ENCODE measurements at regions not wholly inside any gene's neighbourhood (a gene's known extent, or its start where the extent isn't known, plus 50 kb on each side); places are given as distances from the start of the nearest gene placed in this dataset.

GRCh38 chr11:95339086-95339901 lies 108.3 kb upstream of the SESN3 start:
- Mint-ChIP-seq H3K4me1 (no peaks in the 10 kb centered on the region), H3K9me3 (ENCODE audit: low read depth) (no peaks in the 10 kb centered on the region), H3K27ac (no peak overlapping the region), H3K36me3 (no peaks in the 10 kb centered on the region), H3K4me3 (no peak overlapping the region), H3K27me3 (peaks cover 8% of the 10 kb centered on the region)
- DNase-seq: no peak
- CTCF ChIA-PET: no interaction called here
- no peak for ATAC-seq

GRCh38 chr11:95338430-95338991 lies 107.5 kb upstream of the SESN3 start:
- no peak overlapping the region for H3K27ac Mint-ChIP-seq
- DNase-seq (no peak), ATAC-seq (peak; percentile 15)
- H3K27me3 Mint-ChIP-seq: peaks cover 7% of the 10 kb centered on the region
- H3K36me3 Mint-ChIP-seq: no peaks in the 10 kb centered on the region
- no peaks in the 10 kb centered on the region for H3K4me1 Mint-ChIP-seq
- CTCF ChIA-PET: no interaction called here
- no peak overlapping the region for H3K4me3 Mint-ChIP-seq
- H3K9me3 Mint-ChIP-seq (ENCODE audit: low read depth): no peaks in the 10 kb centered on the region

- CTCF ChIA-PET: no interaction called here
- no peak for DNase-seq
- H3K27ac Mint-ChIP-seq: no peak overlapping the region
- peak; percentile 37 for ATAC-seq
- no peaks in the 10 kb centered on the region for H3K4me1 Mint-ChIP-seq
- H3K9me3 Mint-ChIP-seq (ENCODE audit: low read depth): no peaks in the 10 kb centered on the region
- no peaks in the 10 kb centered on the region for H3K36me3 Mint-ChIP-seq
- H3K27me3 Mint-ChIP-seq: peaks cover 2% of the 10 kb centered on the region
- no peak overlapping the region for H3K4me3 Mint-ChIP-seq
Measured at GRCh38 chr11:95337972-95338429, 107.0 kb upstream of the SESN3 start.

GRCh38 chr11:95337175-95337957 lies 106.4 kb upstream of the SESN3 start:
- peak; percentile 70 for ATAC-seq
- CTCF ChIA-PET: interaction anchor here (1.0 kb wide), 1 partner anchor 197 kb away, joined by 3 read pairs; no protein-coding TSS in a partner anchor

GRCh38 chr11:95335989-95336388 lies 105.0 kb upstream of the SESN3 start:
- ATAC-seq (no peak), DNase-seq (no peak)
- Mint-ChIP-seq H3K27me3 (no peaks in the 10 kb centered on the region), H3K4me3 (no peak overlapping the region), H3K36me3 (no peaks in the 10 kb centered on the region), H3K4me1 (no peaks in the 10 kb centered on the region), H3K9me3 (ENCODE audit: low read depth) (no peaks in the 10 kb centered on the region), H3K27ac (no peak overlapping the region)
- CTCF ChIA-PET: no interaction called here

More at GRCh38 chr11:95337175-95337957, 106.4 kb upstream of the SESN3 start:
- Mint-ChIP-seq H3K27me3 (peaks cover 2% of the 10 kb centered on the region), H3K4me1 (no peaks in the 10 kb centered on the region), H3K9me3 (ENCODE audit: low read depth) (no peaks in the 10 kb centered on the region), H3K4me3 (no peak overlapping the region), H3K36me3 (no peaks in the 10 kb centered on the region), H3K27ac (no peak overlapping the region)
- DNase-seq: peak; percentile 51

GRCh38 chr11:95331161-95331560 lies 100.2 kb upstream of the SESN3 start:
- H3K9me3 Mint-ChIP-seq (ENCODE audit: low read depth): no peaks in the 10 kb centered on the region
- CTCF ChIA-PET: interaction anchor here (0.9 kb wide), 1 partner anchor 76 kb away, joined by 3 read pairs; no protein-coding TSS in a partner anchor
- H3K36me3 Mint-ChIP-seq: no peaks in the 10 kb centered on the region
- H3K27me3 Mint-ChIP-seq: peaks cover 5% of the 10 kb centered on the region
- H3K4me1 Mint-ChIP-seq: no peaks in the 10 kb centered on the region
- no peak for DNase-seq
- no peak overlapping the region for H3K27ac Mint-ChIP-seq
- H3K4me3 Mint-ChIP-seq: no peak overlapping the region
- no peak for ATAC-seq

- Mint-ChIP-seq H3K9me3 (ENCODE audit: low read depth) (no peaks in the 10 kb centered on the region), H3K27ac (no peak overlapping the region), H3K4me1 (no peaks in the 10 kb centered on the region), H3K36me3 (no peaks in the 10 kb centered on the region), H3K27me3 (peaks cover 5% of the 10 kb centered on the region), H3K4me3 (no peak overlapping the region)
- DNase-seq (no peak), ATAC-seq (no peak)
- CTCF ChIA-PET: interaction anchor here (0.6 to 0.9 kb wide), 2 partner anchors 75 to 103 kb away, joined by 3 read pairs; no protein-coding TSS in a partner anchor
Measured at GRCh38 chr11:95330302-95330701, 99.3 kb upstream of the SESN3 start.

- no peaks in the 10 kb centered on the region for H3K36me3 Mint-ChIP-seq
- H3K27me3 Mint-ChIP-seq: peaks cover 5% of the 10 kb centered on the region
- ATAC-seq (no peak), DNase-seq (no peak)
- no peaks in the 10 kb centered on the region for H3K9me3 Mint-ChIP-seq (ENCODE audit: low read depth)
- no peak overlapping the region for H3K4me3 Mint-ChIP-seq
- CTCF ChIA-PET: no interaction called here
- H3K4me1 Mint-ChIP-seq: no peaks in the 10 kb centered on the region
- H3K27ac Mint-ChIP-seq: no peak overlapping the region
Measured at GRCh38 chr11:95327273-95327948, 96.4 kb upstream of the SESN3 start.

GRCh38 chr11:95325777-95326258 lies 94.8 kb upstream of the SESN3 start:
- no peaks in the 10 kb centered on the region for H3K4me1 Mint-ChIP-seq
- ATAC-seq (no peak), DNase-seq (no peak)
- H3K36me3 Mint-ChIP-seq: no peaks in the 10 kb centered on the region
- no peaks in the 10 kb centered on the region for H3K9me3 Mint-ChIP-seq (ENCODE audit: low read depth)
- H3K27me3 Mint-ChIP-seq: peaks cover 5% of the 10 kb centered on the region
- CTCF ChIA-PET: no interaction called here
- no peak overlapping the region for H3K4me3 Mint-ChIP-seq
- H3K27ac Mint-ChIP-seq: no peak overlapping the region

GRCh38 chr11:95324826-95325225 lies 93.8 kb upstream of the SESN3 start:
- H3K36me3 Mint-ChIP-seq: no peaks in the 10 kb centered on the region

GRCh38 chr11:95322539-95322938 lies 91.5 kb upstream of the SESN3 start:
- no peak overlapping the region for H3K27ac Mint-ChIP-seq
- H3K36me3 Mint-ChIP-seq: no peaks in the 10 kb centered on the region
- DNase-seq (no peak), ATAC-seq (no peak)
- no peaks in the 10 kb centered on the region for H3K9me3 Mint-ChIP-seq (ENCODE audit: low read depth)
- no peak overlapping the region for H3K4me3 Mint-ChIP-seq
- H3K4me1 Mint-ChIP-seq: no peaks in the 10 kb centered on the region
- H3K27me3 Mint-ChIP-seq: peaks cover 3% of the 10 kb centered on the region
- CTCF ChIA-PET: interaction anchor here (0.6 to 1.2 kb wide), 2 partner anchors 169 to 172 kb away, joined by 3 to 5 read pairs; no protein-coding TSS in a partner anchor

More at GRCh38 chr11:95324826-95325225, 93.8 kb upstream of the SESN3 start:
- Mint-ChIP-seq H3K27me3 (peaks cover 5% of the 10 kb centered on the region), H3K4me1 (no peaks in the 10 kb centered on the region), H3K9me3 (ENCODE audit: low read depth) (no peaks in the 10 kb centered on the region), H3K4me3 (no peak overlapping the region), H3K27ac (no peak overlapping the region)
- ATAC-seq (no peak), DNase-seq (no peak)
- CTCF ChIA-PET: no interaction called here

GRCh38 chr11:95318498-95318897 lies 87.5 kb upstream of the SESN3 start:
- CTCF ChIA-PET: no interaction called here
- Mint-ChIP-seq H3K27ac (no peak overlapping the region), H3K9me3 (ENCODE audit: low read depth) (no peaks in the 10 kb centered on the region), H3K4me1 (no peaks in the 10 kb centered on the region), H3K27me3 (no peaks in the 10 kb centered on the region), H3K4me3 (no peak overlapping the region), H3K36me3 (no peaks in the 10 kb centered on the region)
- no peak for ATAC-seq
- no peak for DNase-seq

- no peak for ATAC-seq
- Mint-ChIP-seq H3K4me1 (no peaks in the 10 kb centered on the region), H3K36me3 (no peaks in the 10 kb centered on the region), H3K27me3 (no peaks in the 10 kb centered on the region), H3K9me3 (ENCODE audit: low read depth) (no peaks in the 10 kb centered on the region), H3K4me3 (no peak overlapping the region), H3K27ac (no peak overlapping the region)
- no peak for DNase-seq
- CTCF ChIA-PET: no interaction called here
Measured at GRCh38 chr11:95308512-95309035, 77.6 kb upstream of the SESN3 start.

Data from activated CD8-positive, alpha-beta memory T cell treated with anti-CD3 and anti-CD28 coated beads, Interleukin-2, amount 10 ng/mL, durations not matched to agents 7 days and 5 days (primary cell).